IPS DF 4.7 (cell line): ENCODE measurements at regions not wholly inside any gene's neighbourhood (a gene's known extent, or its start where the extent isn't known, plus 50 kb on each side); places are given as distances from the start of the nearest gene placed in this dataset.
"Not testable (repeated sequence)": the region's sequence is repeated elsewhere in the genome, so short reads cannot be mapped to it uniquely, and the experiment has no call there.

ENCODE experiments used
- DNase-seq: peaks from one replicate; pipeline ENCODE4 v3.0.0-alpha.2; 2013; ENCODE audit warnings: low spot score; ENCODE audit errors: extremely low read depth

DNA sequence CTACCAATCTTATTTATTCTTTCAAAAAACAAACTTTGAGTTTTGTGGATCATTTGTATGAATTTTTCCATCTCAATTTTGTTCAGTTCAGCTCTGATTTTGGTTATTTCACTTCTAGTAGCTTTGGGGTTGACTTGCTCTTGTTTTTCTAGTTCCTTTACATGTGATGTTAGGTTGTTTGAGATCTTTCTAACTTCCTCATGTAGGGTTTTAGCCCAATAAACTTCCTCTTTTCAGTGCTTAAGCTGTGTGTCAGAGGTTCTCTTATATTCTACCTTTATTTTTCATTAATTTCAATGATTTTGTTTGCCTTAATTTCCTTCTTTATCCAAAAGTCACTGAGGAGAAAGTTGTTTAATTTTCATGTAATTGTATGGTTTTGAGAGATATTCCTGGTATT, 860.4 kb upstream of the FBXO33 start:
- DNase-seq: no peak

GRCh38 chr14:40282196-40282595, 850.0 kb upstream of the FBXO33 start:
- no peak for DNase-seq

GRCh38 chr14:40280652-40281051, 848.4 kb upstream of the FBXO33 start:
- DNase-seq: no peak

DNA sequence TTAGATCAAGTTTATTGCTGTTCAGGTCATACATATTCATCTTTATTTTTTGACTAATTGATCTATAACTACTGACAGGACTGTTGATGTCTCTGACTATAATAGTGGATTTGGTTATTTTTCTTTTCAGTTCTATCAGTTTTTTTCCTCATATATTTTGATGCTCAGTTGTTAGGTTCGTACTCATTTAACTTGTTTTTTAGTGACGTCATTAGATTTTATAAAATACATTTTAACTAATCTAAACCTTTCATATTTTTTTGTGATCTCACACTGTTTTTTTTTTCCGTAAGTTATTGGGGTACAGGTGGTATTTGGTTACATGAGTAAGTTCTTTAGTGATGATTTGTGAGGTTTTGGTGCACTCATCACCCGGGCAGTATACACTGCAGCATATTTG, 841.2 kb upstream of the FBXO33 start:
- no peak for DNase-seq

GRCh38 chr14:40271480-40271879, 839.2 kb upstream of the FBXO33 start:
- no peak for DNase-seq

DNA sequence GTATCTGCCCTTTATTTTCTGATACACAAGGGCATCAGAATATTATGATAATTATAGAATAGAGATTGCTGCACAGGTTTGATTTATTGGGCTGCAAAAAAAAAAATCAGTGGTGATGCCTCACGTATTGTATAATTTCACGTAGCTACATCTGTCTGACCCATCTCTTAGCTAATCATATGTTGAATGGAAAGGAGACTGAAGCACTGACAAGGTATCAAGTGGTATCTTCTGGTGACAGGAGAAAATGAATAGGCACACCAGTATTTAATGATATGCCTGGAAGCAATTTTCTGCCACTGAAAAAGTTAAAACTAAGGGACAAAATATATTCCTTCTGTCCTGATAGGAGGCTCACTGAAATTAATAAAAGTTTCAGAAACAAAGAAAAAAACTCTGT, 837.2 kb upstream of the FBXO33 start:
- no peak for DNase-seq

- DNase-seq: no peak
These were observed 836.0 kb upstream of the FBXO33 start for GRCh38 chr14:40268236-40268635.

- no peak for DNase-seq
These were observed 832.9 kb upstream of the FBXO33 start for GRCh38 chr14:40265096-40265495.

DNA sequence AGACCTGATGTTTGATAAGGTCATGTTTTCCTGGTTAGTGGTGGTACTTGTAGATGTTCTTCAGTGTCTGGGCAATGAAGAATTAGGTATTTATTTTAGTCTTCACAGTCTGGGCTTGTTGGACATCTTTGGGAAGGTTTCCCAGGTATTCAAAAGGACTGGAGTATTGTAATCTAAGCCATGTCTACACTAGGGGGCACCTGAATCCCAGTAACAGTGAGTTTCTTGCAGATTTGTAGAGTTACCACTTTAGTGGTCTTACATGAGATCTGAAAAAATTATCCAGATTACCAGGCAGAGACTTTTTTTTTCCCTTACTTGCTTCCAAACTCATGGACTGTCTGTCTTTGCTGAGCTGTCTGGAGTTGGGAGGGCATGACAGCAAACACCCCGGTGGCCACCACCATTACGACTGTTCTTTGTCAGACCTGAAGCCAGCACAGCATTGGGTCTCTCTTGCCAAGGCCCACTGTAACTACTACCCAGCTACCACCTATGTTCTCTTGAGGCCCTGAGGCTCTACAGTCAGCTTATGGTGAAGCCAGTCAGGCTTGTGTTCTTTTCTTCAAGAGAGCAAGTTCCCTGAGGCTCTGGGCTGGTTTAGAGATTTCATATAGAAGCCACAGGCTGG, 820.7 kb upstream of the FBXO33 start:
- no peak for DNase-seq

DNA sequence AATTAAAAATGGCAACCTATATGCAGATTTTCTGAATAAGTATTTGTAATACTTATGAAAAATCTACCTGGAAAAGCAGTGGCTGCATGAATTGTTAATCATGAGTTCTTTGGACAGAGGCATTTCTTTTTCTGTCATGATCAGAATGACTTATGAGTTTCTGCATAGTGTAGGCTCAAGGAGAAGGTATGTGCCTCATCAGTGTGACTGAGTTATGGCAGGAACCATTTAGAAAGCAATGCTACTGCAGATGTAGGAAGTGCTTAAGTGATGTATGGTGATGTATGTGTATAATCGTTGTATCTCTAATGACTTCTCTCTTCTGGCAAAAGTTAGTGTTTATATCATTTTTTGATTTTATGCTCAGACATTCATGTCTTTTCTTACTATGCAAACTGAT, 816.4 kb upstream of the FBXO33 start:
- no peak for DNase-seq

DNA sequence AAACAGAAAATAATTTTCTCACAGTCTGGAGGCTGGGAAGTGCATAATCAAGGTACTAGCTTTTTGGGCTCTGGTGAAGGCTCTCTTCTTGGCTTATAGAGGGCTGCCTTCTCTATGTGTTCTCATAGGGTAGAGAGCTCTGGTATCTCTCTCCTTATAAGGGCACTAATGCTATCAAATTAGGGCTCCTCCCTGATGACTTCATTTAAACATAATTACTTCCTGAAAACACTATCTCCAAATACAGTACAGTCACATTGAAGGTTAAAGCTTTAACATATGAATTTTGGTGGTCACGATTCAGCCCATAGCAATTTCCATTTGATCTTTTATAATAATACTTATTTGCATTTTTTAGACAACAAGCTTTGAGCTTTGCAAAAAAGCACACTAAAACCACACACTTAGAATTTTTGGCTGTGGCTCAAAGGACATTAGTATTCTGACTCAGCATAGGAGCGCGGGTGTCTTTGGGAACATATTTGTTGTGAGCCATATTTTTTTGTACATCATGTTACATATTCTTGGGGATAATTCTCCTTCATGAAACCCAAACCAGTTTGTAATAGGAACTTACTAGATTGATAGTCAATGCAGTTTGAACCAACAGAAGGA, 808.1 kb upstream of the FBXO33 start:
- no peak for DNase-seq

- DNase-seq: no peak
These were observed 800.1 kb upstream of the FBXO33 start for GRCh38 chr14:40232302-40232701.

DNA sequence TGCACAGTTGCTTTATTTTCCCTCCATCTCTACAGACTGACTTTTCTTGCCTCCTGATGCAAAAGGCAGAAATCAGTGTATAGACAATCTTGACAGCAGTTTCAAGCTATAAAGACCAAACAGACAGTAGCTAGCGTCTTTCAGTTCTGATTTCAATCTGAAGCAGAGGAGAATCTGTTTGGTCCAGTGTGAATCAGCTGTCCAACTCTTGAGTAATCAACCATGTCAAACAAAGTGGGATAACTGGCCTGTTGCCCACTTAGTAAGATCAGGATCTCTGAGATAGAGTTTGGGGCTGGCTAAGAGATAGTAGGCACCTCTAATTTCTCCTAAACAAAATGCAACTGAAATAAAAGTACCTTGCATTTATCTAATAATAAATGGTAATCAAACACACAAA, 797.4 kb upstream of the FBXO33 start:
- DNase-seq: no peak

- DNase-seq: no peak
These were observed 790.8 kb upstream of the FBXO33 start for GRCh38 chr14:40222996-40223395.

DNA sequence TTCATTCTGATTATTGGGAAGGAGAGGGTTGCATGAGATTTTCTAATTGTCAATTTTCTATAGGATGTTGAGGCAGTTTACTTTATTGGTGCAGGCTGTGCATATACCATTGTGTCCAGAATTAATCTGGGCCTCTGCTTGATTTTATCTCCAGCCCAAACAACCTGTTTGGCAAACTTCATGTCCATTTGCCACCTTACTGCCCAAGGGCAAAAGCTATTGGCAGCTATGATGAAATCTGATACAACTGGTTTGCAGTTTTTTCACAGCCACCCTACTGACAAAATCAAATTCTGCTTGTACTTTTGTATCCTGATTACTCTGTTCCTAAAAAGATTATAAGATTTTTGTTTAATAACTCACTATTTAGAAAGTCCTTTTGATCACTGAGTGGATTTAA, 789.2 kb upstream of the FBXO33 start:
- DNase-seq: no peak

- DNase-seq: no peak
These were observed 786.8 kb upstream of the FBXO33 start for GRCh38 chr14:40219032-40219431.

DNA sequence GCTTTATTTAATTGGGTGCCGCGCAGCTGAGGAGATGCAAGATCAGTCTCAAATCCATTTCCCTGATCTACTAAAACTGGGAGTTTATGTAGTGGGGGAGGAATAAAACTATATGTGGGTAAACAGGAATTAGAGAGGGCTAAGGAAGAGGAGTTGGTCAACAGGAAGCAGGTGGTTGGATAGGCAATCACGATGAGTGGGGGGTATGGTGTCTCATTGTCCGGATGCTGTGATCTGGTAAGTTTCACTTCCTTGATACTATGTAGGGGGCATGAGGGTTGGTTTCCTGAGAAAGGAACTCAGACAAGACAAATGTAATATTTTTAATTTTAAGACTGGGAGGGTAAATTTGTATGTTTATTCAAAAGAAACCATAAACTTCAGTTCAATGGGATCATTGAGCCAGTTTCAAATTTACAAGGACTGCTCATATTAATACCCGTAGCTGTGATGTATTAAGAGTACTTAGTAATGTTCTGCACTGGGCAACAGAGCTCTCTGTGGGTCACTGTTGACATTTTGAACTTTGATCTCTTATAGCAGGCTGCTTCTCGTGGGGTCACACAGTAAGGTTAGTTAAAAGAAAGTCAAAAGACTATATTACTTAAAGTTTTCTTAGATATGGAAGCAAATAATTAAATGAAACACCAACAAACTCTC, 786.2 kb upstream of the FBXO33 start:
- no peak for DNase-seq

GRCh38 chr14:40216976-40217375, 784.7 kb upstream of the FBXO33 start:
- DNase-seq: no peak

DNA sequence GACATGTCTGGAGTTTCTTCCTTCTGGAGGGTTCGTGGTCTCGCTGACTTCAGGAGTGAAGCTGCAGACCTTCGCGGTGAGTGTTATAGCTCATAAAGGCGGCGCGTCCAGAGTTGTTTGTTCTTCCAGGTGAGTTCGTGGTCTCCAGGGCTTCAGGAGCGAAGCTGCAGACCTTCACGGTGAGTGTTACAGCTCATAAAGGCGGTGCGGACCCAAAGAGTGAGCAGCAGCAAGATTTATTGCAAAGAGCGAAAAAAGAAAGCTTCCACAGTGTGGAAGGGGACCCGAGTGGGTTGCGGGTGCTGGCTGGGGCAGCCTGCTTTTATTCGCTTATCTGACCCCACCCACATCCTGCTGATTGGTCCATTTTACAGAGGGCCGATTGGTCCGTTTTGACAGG, 784.2 kb upstream of the FBXO33 start:
- not testable (repeated sequence) for DNase-seq

DNA sequence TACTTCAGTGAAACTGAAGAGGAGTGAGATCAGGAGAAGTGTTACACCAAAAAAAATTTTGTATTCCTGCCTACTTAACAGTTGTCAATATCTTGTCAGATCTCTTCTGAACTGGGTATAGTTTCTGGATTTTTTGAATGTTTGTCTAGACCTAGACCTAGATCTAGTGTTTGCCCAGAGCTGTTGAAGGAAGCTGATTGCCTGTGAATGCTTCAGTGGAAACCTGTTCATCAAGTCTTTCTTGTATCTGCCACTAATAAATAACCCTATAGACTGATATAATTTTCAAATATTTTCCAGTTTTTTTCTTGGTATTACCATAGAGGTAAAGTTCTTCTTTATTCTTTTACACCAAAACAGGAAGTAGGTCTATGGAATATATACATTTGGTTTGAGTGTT, 781.5 kb upstream of the FBXO33 start:
- DNase-seq: no peak

DNA sequence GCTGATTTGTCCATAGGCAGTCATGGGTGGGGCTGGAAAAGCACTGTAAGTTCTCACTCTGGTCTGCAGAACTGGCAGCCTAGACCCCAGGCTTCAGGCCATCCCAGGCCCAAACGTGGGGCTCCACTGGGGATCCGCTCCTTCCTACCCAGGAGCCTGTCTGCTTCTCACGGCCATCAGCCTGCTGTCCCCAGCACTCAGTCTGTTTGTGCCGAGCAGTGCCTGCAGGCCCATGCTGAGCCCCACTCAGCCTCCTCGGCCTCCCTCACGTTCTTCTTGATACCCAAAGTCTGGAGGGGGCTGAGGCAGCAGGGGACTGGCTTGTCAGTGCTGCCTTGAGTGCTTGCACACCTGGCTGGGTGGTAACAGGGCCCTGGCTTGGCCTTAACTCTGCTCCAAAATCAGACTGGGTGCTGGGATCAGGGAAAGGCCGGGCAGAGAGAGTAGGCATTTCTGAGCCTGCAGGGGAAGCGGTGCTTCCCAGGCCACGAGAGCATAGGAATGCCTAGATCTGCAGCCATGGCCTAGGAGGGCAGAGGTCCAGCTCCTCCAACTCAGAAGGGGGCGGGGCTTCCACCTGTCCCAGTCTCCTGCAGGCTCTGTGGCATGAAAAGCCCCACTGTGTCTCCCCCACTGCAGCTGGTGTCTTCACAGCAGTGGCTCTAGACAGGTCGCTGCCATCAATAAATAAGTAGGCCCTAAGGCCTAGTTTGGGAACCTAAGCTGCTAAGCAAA, 772.4 kb upstream of the FBXO33 start:
- DNase-seq: no peak

- DNase-seq: no peak
These were observed 766.9 kb upstream of the FBXO33 start for GRCh38 chr14:40199101-40199500.
